ENCODE measurements at regions not wholly inside any gene's neighbourhood (a gene's known extent, or its start where the extent isn't known, plus 50 kb on each side); places are given as distances from the start of the nearest gene placed in this dataset.
A peak's percentile ranks its signal among the peaks of the same experiment; 100 is the strongest.

- DNase-seq (ENCODE audit: low read depth, low spot score), result peak; percentile 98
These were observed 83.4 kb downstream of the FAM43A start for GRCh38 chr3:194769020-194769643.

- DNase-seq (ENCODE audit: low read depth, low spot score), result no peak
These were observed 86.7 kb downstream of the FAM43A start for GRCh38 chr3:194772241-194773000.

GRCh38 chr3:194773216-194773615 lies 87.5 kb downstream of the FAM43A start:
- no peak for DNase-seq (ENCODE audit: low read depth, low spot score)

- DNase-seq (ENCODE audit: low read depth, low spot score), result no peak
These were observed 88.2 kb downstream of the FAM43A start for GRCh38 chr3:194773771-194774455.

- no peak for DNase-seq (ENCODE audit: low read depth, low spot score)
These were observed 89.6 kb downstream of the FAM43A start for GRCh38 chr3:194775266-194775665.

GRCh38 chr3:194775731-194776130 lies 90.0 kb downstream of the FAM43A start:
- no peak for DNase-seq (ENCODE audit: low read depth, low spot score)

- DNase-seq (ENCODE audit: low read depth, low spot score), result peak; percentile 65
These were observed 92.0 kb downstream of the FAM43A start for GRCh38 chr3:194777729-194778128.

- peak; percentile 43 for DNase-seq (ENCODE audit: low read depth, low spot score)
These were observed 94.1 kb downstream of the FAM43A start for GRCh38 chr3:194779729-194780224.

GRCh38 chr3:194780706-194781105 lies 95.0 kb downstream of the FAM43A start:
- DNase-seq (ENCODE audit: low read depth, low spot score), result no peak

- DNase-seq (ENCODE audit: low read depth, low spot score), result no peak
These were observed 95.9 kb downstream of the FAM43A start for GRCh38 chr3:194781617-194782016.

GRCh38 chr3:194782698-194783404 lies 97.2 kb downstream of the FAM43A start:
- DNase-seq (ENCODE audit: low read depth, low spot score), result no peak

GRCh38 chr3:194784361-194784760 lies 98.7 kb downstream of the FAM43A start:
- DNase-seq (ENCODE audit: low read depth, low spot score), result no peak

GRCh38 chr3:194785315-194785714 lies 99.6 kb downstream of the FAM43A start:
- no peak for DNase-seq (ENCODE audit: low read depth, low spot score)

- DNase-seq (ENCODE audit: low read depth, low spot score), result no peak
These were observed 101.4 kb downstream of the FAM43A start for GRCh38 chr3:194787072-194787471.

- DNase-seq (ENCODE audit: low read depth, low spot score), result no peak
These were observed 102.0 kb downstream of the FAM43A start for GRCh38 chr3:194787650-194788049.

- no peak for DNase-seq (ENCODE audit: low read depth, low spot score)
These were observed 106.7 kb downstream of the FAM43A start for GRCh38 chr3:194792368-194792767.

- no peak for DNase-seq (ENCODE audit: low read depth, low spot score)
These were observed 112.0 kb downstream of the FAM43A start for GRCh38 chr3:194797555-194798250.

GRCh38 chr3:194798486-194798885 lies 112.8 kb downstream of the FAM43A start:
- DNase-seq (ENCODE audit: low read depth, low spot score), result no peak

GRCh38 chr3:194800002-194800401 lies 114.3 kb downstream of the FAM43A start:
- DNase-seq (ENCODE audit: low read depth, low spot score), result no peak

- peak; percentile 15 for DNase-seq (ENCODE audit: low read depth, low spot score)
These were observed 116.1 kb downstream of the FAM43A start for GRCh38 chr3:194801461-194802432.
